ENCODE measurements at regions not wholly inside any gene's neighbourhood (a gene's known extent, or its start where the extent isn't known, plus 50 kb on each side); places are given as distances from the start of the nearest gene placed in this dataset.

DNA sequence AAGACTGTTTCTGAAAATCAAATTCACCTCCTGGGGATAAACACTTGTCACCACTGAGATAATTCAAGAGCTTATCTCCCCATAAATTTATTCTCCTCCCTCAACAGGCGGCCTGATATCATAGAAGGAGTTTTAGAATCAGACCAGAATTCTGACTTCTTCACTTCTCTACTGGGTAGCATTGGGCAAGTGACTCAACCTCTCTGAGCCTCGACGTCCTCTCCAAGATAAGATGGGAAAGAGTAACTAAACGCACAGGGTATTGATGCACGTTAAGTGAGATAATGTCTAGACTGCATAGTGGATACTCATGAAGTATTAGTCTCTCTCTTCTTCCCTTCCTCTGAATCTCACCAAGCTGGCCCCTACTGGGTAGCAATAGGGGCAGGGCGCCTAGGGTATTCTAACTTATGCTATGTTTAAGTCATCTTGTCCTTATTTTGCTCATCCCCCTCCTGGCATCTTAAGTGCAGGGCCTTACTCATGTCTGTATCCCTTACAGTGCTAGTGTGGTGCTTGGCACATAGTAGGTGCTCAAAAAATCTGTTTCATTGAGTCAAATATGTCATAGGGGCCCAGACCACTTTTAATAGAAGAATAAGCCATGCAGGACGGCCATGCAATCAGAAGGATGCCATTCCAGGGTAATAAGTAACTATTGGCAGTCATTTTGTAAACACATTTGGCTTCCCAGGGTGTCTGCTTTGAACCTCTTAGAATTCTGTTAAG lies 476.4 kb upstream of the CCL2 start:
- Histone ChIP-seq H3K27me3 (peaks cover 40% of the 10 kb centered on the region), H3K36me3 (no peaks in the 10 kb centered on the region), H3K9me3 (no peaks in the 10 kb centered on the region), H3K4me3 (no peak overlapping the region), H3K4me1 (no peaks in the 10 kb centered on the region), H3K27ac (no peak overlapping the region)
- TF ChIP-seq EP300 (IDR thresholded peaks at IDR 0.05) (no peak), POLR2AphosphoS5 (IDR thresholded peaks at IDR 0.05) (no peak), POLR2A (IDR thresholded peaks at IDR 0.05) (no peak)
- TF ChIP-seq, protein P1, sequence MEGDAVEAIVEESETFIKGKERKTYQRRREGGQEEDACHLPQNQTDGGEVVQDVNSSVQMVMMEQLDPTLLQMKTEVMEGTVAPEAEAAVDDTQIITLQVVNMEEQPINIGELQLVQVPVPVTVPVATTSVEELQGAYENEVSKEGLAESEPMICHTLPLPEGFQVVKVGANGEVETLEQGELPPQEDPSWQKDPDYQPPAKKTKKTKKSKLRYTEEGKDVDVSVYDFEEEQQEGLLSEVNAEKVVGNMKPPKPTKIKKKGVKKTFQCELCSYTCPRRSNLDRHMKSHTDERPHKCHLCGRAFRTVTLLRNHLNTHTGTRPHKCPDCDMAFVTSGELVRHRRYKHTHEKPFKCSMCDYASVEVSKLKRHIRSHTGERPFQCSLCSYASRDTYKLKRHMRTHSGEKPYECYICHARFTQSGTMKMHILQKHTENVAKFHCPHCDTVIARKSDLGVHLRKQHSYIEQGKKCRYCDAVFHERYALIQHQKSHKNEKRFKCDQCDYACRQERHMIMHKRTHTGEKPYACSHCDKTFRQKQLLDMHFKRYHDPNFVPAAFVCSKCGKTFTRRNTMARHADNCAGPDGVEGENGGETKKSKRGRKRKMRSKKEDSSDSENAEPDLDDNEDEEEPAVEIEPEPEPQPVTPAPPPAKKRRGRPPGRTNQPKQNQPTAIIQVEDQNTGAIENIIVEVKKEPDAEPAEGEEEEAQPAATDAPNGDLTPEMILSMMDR (IDR thresholded peaks at IDR 0.05) = no peak
- WGBS = 67% methylated on average over 7 of the region's 7 CpGs
- DNase-seq (ENCODE audit: low spot score in 2 of 2) = no peak

DNA sequence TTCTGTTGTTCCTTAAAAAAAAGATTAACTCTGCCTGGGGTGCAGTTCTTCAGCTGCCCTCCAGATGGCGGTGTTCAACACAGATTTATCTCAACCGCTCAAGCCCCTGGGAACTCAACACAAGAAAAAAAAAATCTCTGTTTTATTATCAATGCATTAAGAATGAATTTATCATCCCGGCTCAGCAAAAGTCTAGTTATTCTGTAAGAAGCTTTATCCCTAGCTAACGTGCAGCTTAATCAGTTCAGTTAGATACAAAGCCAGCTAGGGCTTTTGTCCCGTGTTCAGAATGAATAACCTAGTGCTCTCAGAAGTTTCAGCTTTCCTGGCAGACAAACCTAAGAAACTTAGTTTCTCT lies 475.9 kb upstream of the CCL2 start:
- H3K27me3 ChIP-seq = peaks cover 39% of the 10 kb centered on the region
- 11% methylated on average over 5 of the region's 5 CpGs for WGBS
- no peak overlapping the region for H3K27ac ChIP-seq
- H3K36me3 ChIP-seq = no peaks in the 10 kb centered on the region
- H3K9me3 ChIP-seq = no peaks in the 10 kb centered on the region
- H3K4me3 ChIP-seq = no peak overlapping the region
- H3K4me1 ChIP-seq = no peaks in the 10 kb centered on the region
- no peak for TF ChIP-seq EP300 (IDR thresholded peaks at IDR 0.05)
- TF ChIP-seq, protein P1 (IDR thresholded peaks at IDR 0.05) = peak; percentile 73 to 94
- TF ChIP-seq POLR2AphosphoS5 (IDR thresholded peaks at IDR 0.05) = no peak
- TF ChIP-seq POLR2A (IDR thresholded peaks at IDR 0.05) = no peak
- DNase-seq (ENCODE audit: low spot score in 2 of 2) = no peak

DNA sequence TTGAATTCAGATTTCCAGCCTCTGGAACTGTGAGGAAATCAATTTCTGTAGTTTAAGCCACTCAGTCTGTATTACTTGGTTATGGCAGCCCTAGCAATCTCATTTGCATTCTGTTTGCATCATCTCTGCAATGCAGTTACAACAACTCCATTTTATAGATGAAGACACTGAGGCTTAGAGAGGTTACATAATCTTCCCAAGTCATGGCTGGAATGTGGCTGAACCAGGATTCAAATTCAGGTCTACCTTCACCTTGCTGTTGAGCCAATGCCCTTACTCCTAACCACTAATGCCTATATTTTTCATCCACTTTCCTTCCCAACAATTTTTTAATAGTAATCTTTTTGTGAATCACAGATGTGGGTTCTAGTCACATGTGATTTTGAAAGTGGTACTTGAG lies 469.8 kb upstream of the CCL2 start:
- no peak overlapping the region for H3K27ac ChIP-seq
- no peaks in the 10 kb centered on the region for H3K9me3 ChIP-seq
- TF ChIP-seq, protein P1 (IDR thresholded peaks at IDR 0.05) = no peak
- no peak for TF ChIP-seq POLR2AphosphoS5 (IDR thresholded peaks at IDR 0.05)
- TF ChIP-seq EP300 (IDR thresholded peaks at IDR 0.05) = no peak
- no peak for TF ChIP-seq POLR2A (IDR thresholded peaks at IDR 0.05)
- no peak for DNase-seq (ENCODE audit: low spot score in 2 of 2)
- peaks cover 34% of the 10 kb centered on the region for H3K27me3 ChIP-seq
- H3K4me3 ChIP-seq = no peak overlapping the region
- H3K4me1 ChIP-seq = no peaks in the 10 kb centered on the region
- H3K36me3 ChIP-seq = no peaks in the 10 kb centered on the region

DNA sequence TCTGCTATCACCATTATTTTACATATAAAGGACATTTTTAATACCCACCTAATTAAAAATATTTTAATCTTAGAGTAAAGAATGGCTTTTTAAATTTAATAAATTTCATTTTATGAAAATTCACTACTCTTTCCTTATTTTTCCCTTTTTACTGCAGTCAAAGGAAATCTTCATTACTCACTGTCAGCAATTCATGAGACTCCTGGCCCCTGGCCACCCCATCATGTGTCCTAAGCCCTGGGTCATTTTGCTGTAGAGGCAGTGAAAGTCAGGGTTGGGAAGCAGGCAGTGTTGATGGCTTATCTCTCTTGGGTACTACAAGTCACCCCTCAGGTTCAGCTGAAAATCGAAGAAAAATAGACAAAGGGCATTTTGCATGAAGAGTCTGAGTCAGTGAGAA lies 468.6 kb upstream of the CCL2 start:
- 93% methylated on average over 1 of the region's 1 CpG for WGBS
- no peak for DNase-seq (ENCODE audit: low spot score in 2 of 2)
- no peaks in the 10 kb centered on the region for H3K9me3 ChIP-seq
- no peaks in the 10 kb centered on the region for H3K4me1 ChIP-seq
- no peak overlapping the region for H3K27ac ChIP-seq
- TF ChIP-seq POLR2A (IDR thresholded peaks at IDR 0.05) (no peak), POLR2AphosphoS5 (IDR thresholded peaks at IDR 0.05) (no peak), EP300 (IDR thresholded peaks at IDR 0.05) (no peak)
- TF ChIP-seq, protein P1 (IDR thresholded peaks at IDR 0.05) = no peak
- no peaks in the 10 kb centered on the region for H3K36me3 ChIP-seq
- H3K4me3 ChIP-seq = no peak overlapping the region
- peaks cover 28% of the 10 kb centered on the region for H3K27me3 ChIP-seq

DNA sequence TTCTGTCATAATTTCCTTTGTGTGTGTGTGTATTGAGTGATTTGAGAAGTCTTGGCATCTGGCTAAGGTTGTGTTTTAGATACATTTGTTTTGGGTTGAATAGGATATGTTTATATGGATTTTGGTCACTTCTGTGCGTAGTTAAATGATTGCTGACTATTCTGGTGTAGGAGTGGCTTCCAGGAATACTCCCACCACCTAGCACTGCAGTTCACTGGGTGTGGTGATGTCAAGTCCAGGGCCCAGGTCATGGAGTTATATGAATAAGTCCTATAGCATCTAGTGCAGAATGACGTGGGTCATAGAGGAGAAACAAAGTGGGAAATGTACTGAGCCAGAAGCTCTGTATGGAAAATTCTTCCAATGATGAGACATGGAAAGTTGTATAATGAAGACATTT lies 465.4 kb upstream of the CCL2 start:
- H3K4me1 ChIP-seq = no peaks in the 10 kb centered on the region
- DNase-seq (ENCODE audit: low spot score in 2 of 2) = no peak
- TF ChIP-seq, protein P1 (IDR thresholded peaks at IDR 0.05) = no peak
- no peak for TF ChIP-seq POLR2AphosphoS5 (IDR thresholded peaks at IDR 0.05)
- no peak for TF ChIP-seq EP300 (IDR thresholded peaks at IDR 0.05)
- TF ChIP-seq POLR2A (IDR thresholded peaks at IDR 0.05) = no peak
- H3K36me3 ChIP-seq = no peaks in the 10 kb centered on the region
- no peaks in the 10 kb centered on the region for H3K9me3 ChIP-seq
- H3K27me3 ChIP-seq = peaks cover 35% of the 10 kb centered on the region
- WGBS = 75% methylated on average over 2 of the region's 2 CpGs
- H3K27ac ChIP-seq = no peak overlapping the region
- H3K4me3 ChIP-seq = no peak overlapping the region
